IPS DF 4.7 (cell line): ENCODE measurements at regions not wholly inside any gene's neighbourhood (a gene's known extent, or its start where the extent isn't known, plus 50 kb on each side); places are given as distances from the start of the nearest gene placed in this dataset.

Experiments
- DNase-seq: peaks from one replicate; pipeline ENCODE4 v3.0.0-alpha.2; 2013; ENCODE audit warnings: low spot score; ENCODE audit errors: extremely low read depth

- no peak for DNase-seq
Observed at GRCh38 chr3:117637666-117638065, 928.1 kb downstream of the TUSC7 start.

DNA sequence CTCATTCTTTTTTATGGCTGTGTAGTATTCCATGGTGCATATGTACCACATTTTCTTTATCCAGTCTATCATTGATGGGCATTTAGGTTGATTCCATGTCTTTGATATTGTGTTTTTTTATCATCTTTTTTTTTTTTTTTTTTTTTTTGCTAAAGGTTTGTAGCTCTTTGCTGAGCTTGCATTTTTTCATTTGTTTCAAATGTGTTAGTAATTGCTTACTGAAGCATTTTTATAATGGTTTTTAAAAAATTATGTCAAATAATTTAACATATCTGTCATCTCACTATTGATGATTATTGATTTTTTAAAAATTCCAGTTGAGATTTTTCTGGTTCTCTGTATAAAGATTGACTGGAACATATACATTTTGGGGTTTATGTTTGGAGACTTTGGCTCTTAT is 934.6 kb downstream of the TUSC7 start:
- DNase-seq = no peak

GRCh38 chr3:117645561-117646242 is 936.1 kb downstream of the TUSC7 start:
- no peak for DNase-seq

GRCh38 chr3:117647435-117647834 is 937.9 kb downstream of the TUSC7 start:
- no peak for DNase-seq

GRCh38 chr3:117651246-117651645 is 941.7 kb downstream of the TUSC7 start:
- no peak for DNase-seq

DNA sequence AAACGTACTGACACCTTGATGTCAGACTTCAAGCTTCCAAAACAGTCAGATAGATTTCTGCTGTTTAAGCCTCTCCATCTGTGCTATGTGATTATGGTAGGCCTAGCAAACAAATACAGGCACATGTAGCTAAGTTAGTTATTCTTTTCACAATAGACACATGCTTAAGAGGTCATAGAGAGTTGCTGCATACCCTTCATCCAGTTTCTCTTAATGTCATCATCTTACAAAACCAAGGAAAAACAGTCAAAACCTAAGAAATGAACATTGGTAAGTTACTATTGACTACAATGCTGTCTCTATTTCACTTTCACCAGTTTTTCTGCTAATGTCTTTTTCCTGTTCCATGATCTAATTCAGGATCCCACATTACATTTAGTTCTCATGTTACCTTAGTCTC is 946.8 kb downstream of the TUSC7 start:
- DNase-seq = no peak

GRCh38 chr3:117657278-117657677 is 947.7 kb downstream of the TUSC7 start:
- DNase-seq = no peak

GRCh38 chr3:117660941-117661817 is 951.6 kb downstream of the TUSC7 start:
- no peak for DNase-seq

- DNase-seq = no peak
Observed at GRCh38 chr3:117661818-117662095, 952.2 kb downstream of the TUSC7 start.

GRCh38 chr3:117665296-117665695 is 955.7 kb downstream of the TUSC7 start:
- no peak for DNase-seq

GRCh38 chr3:117666325-117666724 is 956.7 kb downstream of the TUSC7 start:
- no peak for DNase-seq

DNA sequence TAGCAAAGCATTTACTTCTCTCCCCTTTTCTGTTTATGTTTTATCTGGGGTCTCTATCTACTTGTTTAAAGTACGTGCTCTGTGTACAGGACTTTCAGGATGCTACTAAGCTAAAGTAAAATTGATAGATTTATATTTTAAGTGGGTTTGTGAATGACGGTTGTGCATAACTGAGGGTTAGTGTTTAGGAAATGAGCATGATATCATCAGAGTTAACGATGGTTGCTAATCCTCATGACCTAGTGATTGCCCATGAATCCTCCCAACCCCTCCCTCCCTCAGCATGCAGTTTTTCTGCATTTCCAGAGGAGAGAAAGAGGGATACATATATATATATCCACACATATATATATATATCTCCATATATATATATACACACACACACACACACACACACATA is 957.2 kb downstream of the TUSC7 start:
- no peak for DNase-seq

DNA sequence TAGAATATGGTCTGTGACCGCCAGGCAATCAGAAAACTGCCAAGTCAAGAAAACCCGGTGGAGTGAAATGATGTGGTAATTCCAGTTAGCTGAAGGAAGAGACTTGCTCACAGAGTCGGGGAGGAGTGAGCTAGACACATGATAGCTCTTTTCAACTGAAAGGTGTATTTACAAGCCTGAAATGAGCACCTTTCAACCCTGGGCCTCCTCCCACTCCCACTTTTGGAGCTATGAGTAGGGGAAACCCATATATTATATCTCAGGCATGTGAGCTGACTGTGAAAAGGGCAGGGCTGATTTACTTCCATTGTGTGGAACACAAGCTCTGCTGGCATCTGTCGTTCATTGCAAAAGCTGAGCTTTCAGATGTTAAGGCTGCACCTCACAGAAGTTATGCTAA is 960.2 kb downstream of the TUSC7 start:
- DNase-seq = no peak

DNA sequence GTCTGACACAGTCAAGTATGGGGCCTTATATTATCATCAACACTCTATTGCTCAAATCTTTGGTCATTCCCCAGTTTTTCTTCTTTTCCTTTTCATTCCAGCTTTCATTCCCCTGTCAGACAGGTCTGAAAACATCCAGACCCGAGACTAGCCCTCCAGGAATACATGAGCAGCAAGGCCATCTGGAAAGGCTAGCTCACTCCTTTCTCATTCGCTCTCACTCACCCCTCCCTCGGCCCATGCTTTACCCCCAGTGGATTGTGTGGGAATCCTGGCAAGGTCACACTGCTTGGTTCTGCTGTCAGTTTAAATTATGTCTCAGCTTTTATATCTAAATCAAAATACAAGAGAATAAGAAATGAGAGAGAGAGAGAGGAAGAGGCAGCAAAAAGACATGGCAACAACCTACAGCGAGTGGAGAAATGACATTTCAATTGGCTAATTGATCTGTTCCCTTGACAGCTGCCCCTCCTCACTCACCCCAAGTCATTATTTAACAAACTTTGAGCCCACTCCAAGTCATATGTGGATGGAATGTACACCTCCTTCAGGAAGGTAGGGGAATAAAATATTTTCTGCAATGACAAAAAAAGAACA is 962.2 kb downstream of the TUSC7 start:
- no peak for DNase-seq

GRCh38 chr3:117674321-117674720 is 964.7 kb downstream of the TUSC7 start:
- no peak for DNase-seq

DNA sequence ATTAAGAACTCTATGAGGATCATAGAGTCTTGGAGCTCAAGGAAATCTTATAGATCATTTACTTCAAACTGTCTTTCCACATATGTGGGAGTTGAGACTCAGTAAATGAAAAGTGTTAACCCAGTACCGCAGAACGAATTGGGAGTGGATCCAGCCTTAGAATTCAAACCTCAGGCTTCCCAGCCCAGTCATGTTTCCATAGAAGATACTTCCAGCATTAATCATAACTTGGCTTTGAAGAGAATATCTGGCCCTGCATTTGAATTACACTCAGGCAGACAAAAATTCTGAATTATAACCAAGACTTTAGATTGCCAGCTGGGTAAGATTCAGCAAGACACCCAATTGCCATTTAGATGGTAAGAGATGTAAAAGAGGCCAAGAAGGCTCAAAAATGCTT is 972.0 kb downstream of the TUSC7 start:
- no peak for DNase-seq

DNA sequence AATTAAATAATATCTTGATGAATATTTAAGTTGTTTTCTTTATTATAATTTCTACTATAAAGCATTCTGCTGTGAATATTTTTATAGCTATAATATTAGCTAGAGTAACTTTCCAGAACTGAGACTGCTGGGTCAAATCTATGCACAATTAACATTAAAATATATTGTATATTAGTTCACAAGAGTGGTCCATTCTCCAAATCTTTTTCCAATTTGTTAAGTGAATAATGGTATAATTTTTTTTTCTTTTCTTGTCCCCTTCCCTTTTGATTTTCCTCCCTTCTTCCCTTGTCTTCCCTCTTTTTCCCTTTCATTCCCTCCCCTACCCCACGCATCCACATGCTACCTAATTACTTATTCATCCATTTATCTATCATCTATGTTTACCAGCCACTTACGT is 977.5 kb downstream of the TUSC7 start:
- no peak for DNase-seq

GRCh38 chr3:117688583-117688982 is 979.0 kb downstream of the TUSC7 start:
- no peak for DNase-seq

DNA sequence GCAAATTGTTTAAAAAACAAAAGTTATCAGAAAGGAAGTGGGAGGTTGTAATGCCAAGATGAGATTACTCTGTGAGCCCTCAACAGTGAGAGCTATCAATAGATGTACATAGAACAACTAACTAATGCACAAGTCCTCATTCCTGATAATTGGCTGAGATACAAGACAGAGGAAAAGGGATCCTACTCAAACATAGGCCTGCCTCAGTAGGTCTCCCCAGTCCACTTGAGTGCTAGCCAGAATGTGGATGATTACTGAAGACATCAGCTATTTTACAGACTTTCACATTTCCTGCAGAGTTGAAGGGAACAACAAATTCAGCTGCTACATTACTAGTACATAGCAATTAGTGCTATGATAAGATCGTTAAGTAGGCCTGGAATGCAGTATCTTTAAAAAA is 981.9 kb downstream of the TUSC7 start:
- no peak for DNase-seq

DNA sequence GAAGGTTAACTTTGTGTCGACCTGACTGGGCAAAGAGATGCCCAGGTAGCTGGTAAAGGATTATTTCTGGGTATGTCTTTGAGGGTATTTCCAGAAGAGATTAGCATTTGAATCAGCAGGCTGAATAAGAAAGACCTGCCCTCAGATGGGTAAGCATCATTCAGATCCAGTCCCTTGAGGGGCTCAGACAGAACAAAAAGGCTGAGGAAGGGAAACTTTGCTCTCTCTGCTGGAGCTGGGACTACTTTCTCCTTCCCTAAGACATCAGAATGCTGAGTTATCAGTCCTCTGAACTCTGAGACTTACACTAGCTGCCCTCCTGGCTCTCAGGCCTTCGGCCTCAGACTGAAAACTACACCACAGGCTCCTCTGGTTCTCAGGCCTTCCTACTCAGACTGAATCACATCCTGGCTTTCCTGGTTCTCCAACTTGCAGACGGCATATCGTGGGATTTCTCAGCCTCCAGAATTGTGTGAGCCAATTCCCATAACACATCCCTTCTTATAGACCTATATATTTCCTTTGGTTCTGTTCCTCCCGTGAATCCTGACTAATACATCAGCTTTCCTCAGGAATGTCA is 982.9 kb downstream of the TUSC7 start:
- DNase-seq = no peak

GRCh38 chr3:117695321-117695720 is 985.7 kb downstream of the TUSC7 start:
- no peak for DNase-seq

DNA sequence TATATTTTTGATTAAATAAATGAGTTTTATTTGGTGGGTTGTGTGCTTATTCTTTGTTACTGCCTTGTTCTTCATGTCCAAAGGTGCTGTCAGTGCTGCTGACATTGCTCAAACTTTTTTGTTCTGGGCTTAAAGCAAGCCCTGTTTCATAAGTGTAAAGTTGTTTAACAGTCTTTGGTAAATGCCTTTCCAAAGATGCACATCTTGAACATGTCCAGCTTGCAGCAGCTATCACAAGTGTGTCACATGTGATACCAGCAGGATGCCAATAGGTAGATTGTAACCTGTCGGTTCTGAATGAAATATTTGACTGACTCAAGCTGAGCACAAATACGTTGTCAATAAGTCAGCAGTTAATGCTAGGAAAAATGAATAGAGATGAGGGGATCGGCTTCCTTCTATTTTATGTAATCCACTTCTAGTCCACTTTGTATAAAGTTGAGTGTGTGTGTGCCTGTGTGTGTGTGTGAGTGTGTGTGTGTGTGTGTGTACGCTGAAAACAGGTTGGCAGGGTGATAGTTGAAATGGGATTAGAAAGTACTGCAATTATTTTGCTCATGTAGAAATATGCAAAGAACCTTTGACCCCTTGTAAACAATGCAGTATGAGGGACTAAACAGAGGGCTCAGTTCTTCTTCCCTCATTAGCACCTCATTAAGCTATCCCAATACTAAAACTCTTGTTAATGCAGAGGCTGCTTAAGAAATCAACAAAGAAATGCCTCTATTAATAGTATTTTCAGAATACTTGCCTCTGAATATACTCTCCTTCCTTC is 986.5 kb downstream of the TUSC7 start:
- DNase-seq = no peak
